ENCODE measurements at regions not wholly inside any gene's neighbourhood (a gene's known extent, or its start where the extent isn't known, plus 50 kb on each side); places are given as distances from the start of the nearest gene placed in this dataset.

DNA sequence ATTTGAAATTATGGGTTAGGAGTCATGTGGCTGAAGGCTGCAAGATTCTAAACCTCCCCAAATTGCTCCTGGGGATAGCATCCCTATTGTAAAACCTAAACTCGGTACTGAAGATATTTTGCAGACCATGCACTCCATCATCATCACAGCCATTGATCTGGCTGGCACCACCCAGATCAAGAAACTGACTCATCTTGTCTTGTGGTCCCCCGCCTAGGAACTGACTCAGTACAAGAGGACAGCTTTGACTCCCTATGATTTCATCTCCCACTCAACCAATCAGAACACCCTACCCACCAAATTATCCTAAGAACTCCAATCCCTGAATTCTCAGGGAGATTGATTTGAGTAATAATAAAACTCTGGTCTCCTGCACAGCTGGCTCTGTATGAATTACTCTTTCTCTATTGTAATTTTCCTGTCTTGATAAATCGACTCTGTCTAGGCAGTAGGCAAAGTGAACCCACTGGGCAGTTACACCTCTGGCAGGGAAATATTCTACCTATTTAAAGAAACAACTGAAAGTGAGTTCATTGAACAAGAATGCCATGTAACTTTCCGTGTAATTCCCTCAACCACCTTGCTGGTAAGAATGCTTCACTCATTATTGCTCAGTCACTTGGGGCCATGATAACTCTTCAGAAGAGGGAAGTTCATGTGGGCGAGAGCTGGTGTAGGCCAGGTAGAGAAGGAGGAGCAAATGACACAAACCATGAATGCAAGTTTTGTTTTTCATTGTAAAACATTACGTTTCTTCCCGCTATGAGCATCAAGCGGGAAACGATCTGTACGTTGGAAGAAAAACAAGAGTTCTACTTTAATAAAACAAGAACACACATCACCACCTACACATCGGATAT is 602.9 kb upstream of the ARID1B start:
- DNase-seq: no peak

DNA sequence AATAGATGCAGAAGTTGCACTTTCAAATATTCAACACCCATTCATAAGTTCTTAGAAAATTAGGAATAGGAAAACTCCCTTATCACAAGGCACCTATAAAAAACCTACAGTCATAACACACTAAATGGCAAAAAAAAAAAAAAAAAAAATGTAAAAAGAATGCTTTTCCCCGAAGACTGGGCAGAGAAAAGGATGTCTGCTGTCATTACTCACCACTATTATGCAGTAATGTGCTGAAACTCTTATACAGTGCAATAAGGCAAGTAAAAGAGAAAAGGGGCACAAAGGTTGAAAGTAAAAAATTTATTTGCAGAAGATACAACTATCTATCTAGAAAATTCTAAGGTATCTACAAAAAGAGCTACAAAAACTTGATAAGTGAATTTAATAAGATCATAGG is 607.8 kb upstream of the ARID1B start:
- no peak for DNase-seq

DNA sequence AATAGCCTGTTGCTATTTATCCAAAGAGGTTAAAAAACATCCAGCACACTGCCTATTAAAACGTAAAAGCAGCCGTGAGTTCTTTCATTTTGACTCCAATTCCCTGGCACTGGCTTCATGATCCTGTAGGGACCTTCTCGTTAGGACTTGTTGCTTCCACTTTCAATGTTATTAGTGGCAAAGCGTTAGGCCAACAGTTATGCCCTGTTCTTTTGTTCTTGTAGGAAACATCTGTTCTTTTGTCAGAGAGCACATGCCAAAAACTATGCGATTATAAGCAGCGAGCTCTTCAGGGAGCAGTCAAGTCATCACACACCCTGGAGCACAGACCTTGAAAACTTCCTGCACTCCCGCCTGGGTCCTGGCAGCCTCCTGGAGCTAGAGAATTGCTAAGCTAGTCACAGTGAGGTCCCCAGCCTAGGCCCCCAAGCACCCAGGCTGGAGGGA is 609.5 kb upstream of the ARID1B start:
- DNase-seq: no peak

DNA sequence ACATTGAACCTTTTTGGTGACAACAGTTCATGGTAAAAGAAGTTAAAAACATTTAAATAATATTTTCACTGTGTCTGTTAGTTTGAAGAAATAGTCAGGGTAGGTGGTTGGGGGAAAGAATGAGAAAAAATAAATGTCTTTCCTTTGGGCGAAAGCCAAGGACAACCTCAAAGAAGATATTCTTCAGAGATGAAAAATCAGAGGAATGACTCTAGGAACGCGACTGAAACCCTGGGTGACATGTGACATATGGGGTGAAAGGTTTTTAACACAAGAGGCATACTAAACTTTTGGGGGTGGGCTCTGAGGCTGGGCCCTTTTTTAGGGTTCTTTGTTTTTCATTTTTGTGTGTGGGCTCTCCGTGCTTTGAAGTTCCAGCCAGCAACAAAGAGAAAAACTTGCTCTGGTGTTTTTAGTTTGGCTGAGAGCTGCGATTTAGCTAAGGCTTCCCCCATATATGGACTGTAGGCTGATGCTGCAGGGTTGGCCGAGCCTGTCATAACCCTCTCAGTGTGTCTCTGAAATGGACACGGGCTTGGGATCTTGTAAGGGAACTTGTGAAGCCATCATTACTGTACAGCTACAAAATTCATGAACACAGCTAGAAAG is 610.1 kb upstream of the ARID1B start:
- DNase-seq: no peak

DNA sequence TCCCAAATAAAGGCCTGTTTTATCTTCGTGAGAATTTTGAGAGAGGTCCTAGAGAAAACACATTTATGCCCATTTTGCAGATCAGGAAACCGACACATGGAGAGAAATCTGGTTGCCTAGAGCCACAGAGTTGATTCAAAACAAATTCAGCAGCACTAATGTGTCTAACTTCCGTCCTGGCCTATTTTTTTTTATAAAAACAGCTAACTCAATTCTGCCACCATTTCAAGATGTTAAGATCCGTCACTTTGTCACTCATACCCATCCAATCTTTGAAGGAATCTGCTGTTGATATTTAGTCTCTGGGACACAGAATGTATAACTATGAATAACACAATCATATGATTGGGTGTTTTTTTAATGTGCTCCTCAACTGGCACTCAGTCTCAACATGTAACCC is 611.1 kb upstream of the ARID1B start:
- no peak for DNase-seq

DNA sequence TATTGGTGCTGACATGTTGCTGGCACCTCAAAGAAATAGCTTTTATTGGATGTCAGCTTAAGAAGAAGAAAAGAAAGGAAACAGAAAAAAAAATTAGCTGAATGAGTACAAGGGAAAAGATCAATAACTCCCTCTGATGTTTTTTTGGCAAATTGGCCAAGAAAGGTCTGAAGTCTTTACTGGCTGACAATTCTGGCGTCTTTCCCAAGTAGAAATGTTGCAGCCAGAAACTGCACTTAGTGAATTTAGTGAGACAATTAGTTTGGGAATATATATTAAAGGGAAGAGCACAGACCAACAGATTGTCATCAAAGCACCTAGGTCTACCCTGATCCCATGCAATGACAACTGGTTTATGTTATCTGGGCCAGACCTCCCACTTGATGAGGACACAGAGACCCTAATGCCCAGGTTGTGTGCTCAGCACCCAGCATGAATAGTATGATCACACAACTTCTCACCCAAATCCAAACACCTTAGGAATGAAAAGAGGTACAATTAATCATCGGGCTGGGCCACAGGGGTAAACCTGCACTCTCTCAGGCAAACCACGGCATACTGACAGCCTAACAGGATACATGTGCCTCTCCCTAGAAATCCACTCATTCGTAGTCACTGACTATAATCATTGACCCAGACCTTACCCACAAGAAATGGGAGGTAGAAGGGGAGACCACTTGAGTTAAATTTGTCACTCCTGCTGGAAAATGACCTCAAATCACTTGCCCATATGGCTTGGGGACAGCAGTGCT is 612.3 kb upstream of the ARID1B start:
- no peak for DNase-seq

DNA sequence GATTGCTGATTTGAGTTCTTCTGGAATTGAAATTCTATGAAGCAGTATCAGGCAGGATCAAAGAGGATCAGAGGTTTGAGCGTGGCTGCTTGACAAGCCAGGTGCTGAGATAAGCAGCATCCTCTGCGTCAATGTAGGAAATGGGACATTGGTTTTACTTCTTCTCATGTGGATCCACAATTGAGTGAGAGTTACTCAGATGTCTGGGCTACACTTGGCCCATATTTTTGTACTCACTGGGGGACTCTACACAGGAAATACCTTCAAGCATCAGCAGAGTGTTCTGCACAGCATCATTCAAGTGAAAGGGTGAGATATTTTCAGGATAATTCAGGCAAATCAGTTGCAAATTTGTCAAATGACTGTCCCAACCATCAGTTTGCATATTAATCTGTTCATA is 613.9 kb upstream of the ARID1B start:
- no peak for DNase-seq

DNA sequence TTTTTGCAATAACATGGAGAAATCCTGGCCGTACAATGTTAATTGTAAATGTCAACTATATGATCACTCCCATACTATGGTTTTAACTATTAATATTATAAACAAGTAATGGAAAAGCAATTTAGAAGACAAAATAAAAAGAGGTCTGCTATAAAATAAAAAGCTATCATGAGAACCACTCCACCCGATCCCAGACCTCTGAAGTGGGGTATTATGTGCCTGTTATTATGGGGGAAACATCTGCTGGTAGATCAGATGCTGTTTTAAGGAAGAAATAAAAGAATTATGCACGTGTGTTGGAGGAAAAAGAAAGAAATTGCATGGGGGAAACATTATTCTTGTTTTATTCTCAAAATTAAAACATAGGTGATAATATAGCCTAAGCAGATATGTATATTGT is 615.7 kb upstream of the ARID1B start:
- DNase-seq: no peak

DNA sequence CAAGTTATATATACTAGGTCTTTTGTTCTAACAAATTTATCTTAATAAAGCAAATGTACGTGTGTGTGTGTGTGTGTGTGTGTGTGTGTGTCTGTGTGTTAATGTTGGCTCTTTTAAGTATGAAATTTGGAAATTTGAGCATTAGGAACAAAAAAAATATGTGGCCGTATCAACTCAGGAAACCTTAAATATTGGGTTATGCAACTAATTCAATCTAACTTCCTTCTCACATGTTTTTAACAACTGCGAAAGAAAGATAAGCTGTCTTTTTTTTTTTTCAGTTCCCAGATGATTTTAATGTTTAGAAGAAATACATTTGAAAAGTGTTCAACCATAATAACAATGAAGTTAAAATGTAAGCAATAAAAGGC is 616.4 kb upstream of the ARID1B start:
- no peak for DNase-seq

DNA sequence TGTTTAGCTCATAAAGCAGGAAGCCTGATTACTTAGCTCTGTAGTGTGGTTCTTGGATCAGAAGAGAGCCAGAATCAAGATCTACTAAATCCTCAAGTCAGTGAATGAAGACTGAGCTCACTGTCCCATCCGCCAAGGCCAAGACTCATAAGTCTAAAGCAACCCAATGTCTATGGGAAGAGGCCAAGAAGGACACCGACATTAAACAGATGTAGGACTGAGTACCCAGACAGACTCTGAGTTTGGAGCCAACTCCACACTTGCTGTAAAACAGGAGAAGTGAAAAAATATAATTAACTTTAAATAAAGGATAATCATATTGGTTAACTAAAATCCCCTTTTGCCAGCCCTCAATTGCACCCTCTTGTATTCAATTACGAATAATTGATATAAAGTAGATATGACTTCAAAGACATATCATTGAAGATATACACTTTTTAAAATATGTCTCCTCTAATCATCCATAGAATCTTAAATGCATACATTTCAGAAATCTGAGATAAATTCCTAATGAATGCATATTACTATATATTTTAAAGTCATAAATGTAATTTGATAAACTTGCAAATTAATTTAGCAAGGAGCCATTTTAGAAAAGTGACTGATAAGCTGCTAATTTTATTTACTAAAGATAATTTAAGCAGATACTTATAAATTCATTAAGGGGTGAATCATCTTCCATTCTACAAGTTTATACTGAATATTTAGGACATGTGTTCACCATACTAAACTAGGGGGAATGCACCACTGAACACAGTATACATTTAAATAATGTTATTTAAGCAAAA is 617.0 kb upstream of the ARID1B start:
- no peak for DNase-seq

DNA sequence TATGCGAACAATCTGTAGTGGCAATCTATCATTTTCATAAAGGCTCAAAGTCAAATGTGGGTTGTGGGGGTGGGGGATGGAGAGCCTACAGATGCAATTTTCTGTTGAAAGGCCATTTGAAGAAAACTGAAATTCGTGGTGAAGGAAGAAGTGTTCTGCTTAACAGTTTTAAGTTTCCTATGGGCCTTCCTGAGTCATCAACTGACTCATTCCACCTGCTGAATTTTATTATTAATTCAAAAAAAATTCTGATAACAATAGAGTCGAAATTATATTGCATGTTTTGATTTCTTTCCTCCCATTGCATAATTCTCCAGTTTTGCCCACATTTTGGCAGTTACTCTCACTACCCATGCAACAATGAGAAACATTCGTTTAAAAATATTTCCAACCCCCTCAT is 622.3 kb upstream of the ARID1B start:
- DNase-seq: no peak

DNA sequence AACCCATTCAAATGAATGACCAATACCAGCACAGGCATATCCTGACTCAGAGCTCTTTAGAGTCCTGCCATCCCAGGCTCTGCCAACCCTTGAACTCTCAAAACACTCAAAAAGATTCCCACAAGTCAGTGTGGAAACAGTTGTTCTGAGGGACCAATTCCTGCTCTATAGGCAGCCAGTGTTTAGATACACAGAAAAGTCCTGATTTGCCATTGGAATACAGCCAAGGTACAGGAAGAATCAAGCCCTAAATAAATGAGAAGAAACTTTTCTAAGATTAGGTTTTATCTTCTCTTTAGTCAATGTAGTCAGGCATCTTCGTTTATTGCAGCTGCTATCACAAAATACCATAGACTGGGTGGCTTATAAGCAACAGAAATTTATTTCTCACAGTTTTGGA is 626.8 kb upstream of the ARID1B start:
- DNase-seq: no peak

DNA sequence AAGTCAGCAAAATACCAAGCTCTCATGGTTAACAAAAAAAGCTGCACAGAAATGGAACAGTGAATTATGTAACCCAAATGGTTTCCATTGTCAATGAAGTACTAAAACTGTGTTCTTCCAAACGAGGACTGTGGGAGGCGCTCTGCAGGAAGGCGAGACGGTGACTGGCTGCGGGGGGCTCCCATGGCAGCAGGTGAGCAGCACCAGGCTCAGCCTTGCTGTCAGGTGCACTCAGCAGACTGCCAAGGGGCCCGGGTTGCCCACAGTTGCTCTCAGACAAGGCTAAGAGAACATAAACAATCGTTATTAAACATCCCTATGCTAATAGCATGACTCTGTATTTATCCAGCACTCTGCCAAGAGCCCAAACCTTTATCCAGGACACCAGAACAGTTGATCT is 630.3 kb upstream of the ARID1B start:
- DNase-seq: no peak

DNA sequence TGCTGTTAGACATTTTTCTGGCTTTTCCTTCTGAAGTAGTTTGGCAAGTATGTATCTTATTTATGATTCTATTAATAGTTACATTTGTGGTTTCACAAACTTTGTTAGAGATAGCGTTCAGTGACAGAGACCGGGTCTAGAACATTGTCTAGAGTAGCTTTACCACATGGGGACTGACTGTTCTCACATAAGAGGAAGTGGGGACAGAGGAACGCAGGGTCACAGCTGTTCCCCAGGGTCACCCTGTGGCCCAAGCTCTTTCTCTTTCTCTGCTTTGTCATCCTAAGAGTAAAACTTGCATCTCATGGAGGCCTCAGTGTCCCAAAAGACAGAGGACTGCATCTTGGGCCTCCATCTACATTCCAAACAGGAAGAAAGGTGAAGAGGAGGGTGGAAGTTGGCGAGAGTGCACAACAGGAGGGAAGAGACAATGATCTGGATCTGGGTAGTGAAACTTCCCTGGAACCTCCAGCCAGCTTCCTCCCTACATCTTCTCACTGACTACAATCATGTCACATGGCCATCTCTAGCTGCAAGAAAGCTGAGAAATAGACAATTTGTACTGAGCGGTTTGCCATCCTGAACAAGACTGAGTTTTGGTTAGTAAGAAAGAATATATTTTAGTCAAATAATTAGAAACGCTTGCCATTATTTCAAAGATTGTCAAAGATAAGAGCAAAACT is 645.8 kb upstream of the ARID1B start:
- DNase-seq: no peak

DNA sequence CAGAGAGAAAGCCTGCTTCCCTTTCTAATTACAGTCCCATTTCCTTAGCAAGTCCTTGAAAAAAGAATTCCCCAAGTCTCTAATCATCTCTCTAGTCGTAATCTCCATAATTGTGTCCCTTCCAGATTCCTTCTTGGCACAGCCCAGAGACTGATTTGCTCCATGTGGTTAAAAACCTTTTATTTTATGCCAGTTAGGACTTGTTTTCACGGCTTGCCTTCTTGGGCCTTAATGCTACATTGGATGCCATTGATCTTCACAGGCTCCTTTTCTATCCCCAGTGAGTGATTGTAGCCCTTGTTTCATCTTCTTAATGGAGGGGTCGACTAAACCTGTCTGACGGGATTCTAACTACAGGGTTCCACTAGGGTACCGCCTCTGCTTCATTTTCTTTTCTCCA is 650.6 kb upstream of the ARID1B start:
- no peak for DNase-seq

DNA sequence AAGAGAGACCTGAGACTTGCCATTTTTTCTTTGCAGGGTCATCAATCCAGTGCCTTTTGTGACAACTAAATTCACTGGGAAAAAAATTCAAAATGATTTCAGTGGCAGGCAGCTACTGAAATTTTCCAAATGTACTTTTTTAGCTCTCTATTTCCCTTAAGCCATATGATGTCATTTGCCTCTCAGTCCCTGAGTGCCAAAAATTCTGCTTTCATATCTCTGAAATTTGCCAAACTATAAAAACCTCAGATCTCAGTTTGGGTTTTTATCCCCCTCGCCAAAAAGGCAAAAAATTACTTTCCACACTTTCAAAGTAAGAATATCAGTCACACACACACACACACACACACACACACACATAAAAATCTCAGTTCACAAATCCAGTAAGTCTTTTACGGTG is 651.3 kb upstream of the ARID1B start:
- DNase-seq: no peak

DNA sequence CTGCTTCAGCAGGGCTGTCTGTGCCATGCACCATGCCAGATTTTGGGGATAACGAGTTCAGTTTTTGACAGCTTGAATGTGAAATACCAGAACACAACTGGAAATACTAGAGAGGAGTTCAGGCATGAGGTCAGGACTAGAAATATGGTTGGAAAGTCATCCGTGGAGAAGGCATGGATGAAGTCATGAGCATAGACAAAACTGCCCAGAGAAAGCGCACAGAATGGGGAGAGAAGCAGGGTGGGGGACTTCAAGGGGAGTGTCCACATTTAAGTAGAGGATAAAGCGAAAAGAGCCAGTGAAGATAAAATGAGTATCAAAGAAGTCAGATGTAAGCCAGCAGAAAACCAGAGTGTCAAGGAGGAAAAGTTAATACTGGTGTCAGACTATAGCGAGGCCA is 653.4 kb upstream of the ARID1B start:
- DNase-seq: no peak

DNA sequence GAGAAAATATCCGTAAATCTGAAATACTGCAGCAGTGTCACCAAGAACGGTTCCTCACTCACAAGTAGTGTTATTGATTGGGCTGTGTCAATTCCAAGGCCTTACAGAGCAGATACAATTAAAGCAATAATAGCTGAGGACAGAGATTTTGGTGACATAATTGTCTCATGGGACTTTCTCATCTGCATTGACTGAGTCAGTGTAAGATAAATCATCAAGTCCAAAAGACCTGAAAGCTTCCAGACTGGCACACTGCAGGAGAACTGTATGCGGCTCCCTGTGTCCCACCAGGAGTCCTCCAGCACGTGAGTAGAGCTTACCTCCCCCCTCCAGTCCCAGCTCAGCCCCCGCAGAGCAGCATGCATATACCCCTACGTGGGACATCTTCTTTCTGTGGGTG is 655.2 kb upstream of the ARID1B start:
- no peak for DNase-seq

DNA sequence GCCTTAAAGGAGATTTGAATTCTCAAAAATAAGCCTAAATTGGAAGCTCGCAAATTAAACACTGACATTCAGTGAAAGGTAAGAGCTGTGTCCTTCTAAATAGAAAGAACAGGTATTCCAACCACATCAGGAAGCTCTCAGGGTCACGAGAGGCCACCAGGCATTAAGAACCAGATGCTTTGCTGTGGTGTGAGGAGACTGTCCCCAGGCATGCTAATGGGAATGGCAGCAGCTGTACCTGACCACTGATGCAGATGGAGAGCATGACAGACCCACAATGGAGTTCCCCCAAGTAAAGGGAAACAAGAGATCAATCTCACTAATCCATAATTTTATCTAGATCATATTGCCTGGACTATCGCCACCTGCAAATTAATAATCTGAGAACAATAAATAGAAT is 658.9 kb upstream of the NOX3 start:
- DNase-seq: no peak

DNA sequence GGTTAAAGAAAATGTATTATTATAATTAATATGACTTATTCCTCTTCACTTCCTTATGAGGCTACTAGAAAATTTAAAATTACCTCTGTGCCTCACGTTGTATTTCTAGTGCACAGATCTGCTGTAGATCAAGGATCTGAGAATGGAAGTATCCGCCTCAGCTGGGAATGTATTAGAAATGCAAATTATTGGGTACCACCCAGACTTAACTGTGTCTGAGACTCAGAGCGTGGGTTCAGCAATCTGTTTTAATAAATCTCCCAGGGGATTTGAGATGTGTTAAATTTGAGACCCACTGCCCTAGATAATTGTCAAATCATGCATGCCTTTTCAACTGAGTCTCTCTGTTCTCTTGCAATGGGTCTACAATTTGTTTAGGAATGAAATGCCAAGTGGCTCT is 658.0 kb upstream of the NOX3 start:
- DNase-seq: no peak

DNA sequence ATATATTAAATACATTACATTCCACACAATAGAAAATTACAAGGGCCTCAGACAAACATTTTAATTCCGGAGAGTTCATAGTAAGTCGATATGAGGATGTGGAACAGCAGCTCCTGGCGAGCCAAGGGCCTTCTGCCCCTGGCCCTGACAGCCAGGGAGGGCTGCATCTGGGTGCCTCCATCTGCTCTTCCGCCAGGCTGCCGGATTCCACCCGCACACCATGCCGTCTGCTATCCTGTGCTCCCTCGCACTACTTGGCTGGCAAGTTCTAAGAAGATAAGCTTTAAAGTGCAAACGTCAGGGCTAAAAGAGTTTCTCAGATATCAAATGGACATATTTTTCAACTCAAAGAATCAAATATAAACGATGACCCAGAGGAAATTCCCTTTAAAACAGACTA is 656.3 kb upstream of the NOX3 start:
- peak; percentile 58 for DNase-seq

DNA sequence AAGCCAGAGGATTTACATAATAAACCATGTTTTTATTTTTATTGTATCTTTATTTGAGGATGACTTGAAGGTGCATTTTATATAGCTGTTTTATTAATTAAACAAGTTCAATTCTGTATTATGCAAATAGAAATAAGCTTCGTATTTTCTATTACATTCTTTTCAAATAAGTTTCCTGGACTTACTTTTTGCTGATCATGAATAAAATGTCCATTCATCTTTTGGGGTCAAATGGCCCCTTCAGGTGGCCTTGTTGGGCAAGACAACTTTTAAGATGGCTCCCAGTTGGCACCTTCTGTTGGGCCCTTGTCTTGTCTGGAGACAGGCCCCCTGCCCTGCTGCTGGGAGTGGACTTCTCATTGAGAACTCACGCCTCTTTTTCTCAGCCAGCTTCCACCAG is 654.6 kb upstream of the NOX3 start:
- no peak for DNase-seq

DNA sequence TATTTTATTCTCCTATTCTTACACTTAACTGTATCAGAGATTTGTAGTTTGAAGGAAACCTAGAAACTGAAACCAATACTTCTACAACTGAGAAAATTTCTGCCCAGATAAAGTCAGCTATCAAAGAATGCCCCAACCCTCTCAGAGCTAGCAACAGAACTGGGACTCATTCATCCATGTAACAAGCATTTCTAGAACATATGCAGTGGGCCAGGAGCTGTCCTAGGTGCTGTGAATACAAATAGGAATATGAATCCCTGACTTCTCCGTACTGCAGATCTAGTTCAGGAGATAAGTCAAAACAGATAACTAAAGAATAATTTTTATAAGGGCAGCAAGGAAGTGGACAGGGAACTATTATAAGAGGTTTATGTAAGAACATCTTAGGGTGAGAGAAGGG is 654.1 kb upstream of the NOX3 start:
- DNase-seq: no peak
